Activated CD8-positive, alpha-beta T cell treated with anti-CD3 and anti-CD28 coated beads for 36 hours (primary cell): ENCODE measurements at regions not wholly inside any gene's neighbourhood (a gene's known extent, or its start where the extent isn't known, plus 50 kb on each side); places are given as distances from the start of the nearest gene placed in this dataset.

ENCODE experiments used
- ATAC-seq: fragments of 200-7000 bp; cut with Tn5 transposase; one replicate; pipeline ENCODE4 v1.10.0; 2021; ENCODE audit warnings: mild to moderate bottlenecking, moderate library complexity
- CTCF ChIA-PET: fragments of 350-600 bp; sonication (Branson Sonifier 250); formaldehyde crosslinking; loops from one replicate; lab custom pipeline; 2021; ENCODE audit warnings: antibody characterized with exemption; lab: Charles Lee
- POLR2A ChIA-PET: fragments of 350-600 bp; sonication (Branson Sonifier 250); formaldehyde crosslinking; loops from one replicate; lab custom pipeline; 2021; ENCODE audit warnings: antibody characterized with exemption; lab: Charles Lee
- DNase-seq: peaks from one replicate; pipeline ENCODE4 v3.0.0-alpha.2; 2020
- H3K27ac Mint-ChIP-seq: one replicate; pipeline ENCODE4 v1.8.0; 2021; ENCODE audit warnings: mild to moderate bottlenecking, mixed read lengths
- H3K27me3 Mint-ChIP-seq: one replicate; pipeline ENCODE4 v1.8.0; 2021; ENCODE audit warnings: mixed read lengths
- H3K36me3 Mint-ChIP-seq: one replicate; pipeline ENCODE4 v1.8.0; 2021; ENCODE audit warnings: low read depth, mixed read lengths
- H3K4me1 Mint-ChIP-seq: one replicate; pipeline ENCODE4 v1.8.0; 2021; ENCODE audit warnings: low read depth, mixed read lengths
- H3K4me3 Mint-ChIP-seq: one replicate; pipeline ENCODE4 v1.8.0; 2021; ENCODE audit warnings: mild to moderate bottlenecking, moderate library complexity, mixed read lengths
- H3K9me3 Mint-ChIP-seq: one replicate; pipeline ENCODE4 v1.8.0; 2021; ENCODE audit warnings: mixed read lengths
- intact Hi-C: fragments of 100-400 bp; cut with micrococcal nuclease; formaldehyde crosslinking; loops from one replicate; pipeline ENCODE4 v1.10.0; 2022
- TF ChIP-seq, protein P1 (sequence below): fragments of 200-600 bp; IDR thresholded peaks from one replicate; pipeline ENCODE4 v1.8.0; 2022; ENCODE audit warnings: antibody characterized with exemption, mild to moderate bottlenecking

GRCh38 chr16:86669937-86670749 lies 91.8 kb downstream of the FOXL1 start:
- no peak overlapping the region for H3K27ac Mint-ChIP-seq
- ATAC-seq (no peak), DNase-seq (no peak)
- H3K4me3 Mint-ChIP-seq: no peak overlapping the region
- TF ChIP-seq, protein P1, sequence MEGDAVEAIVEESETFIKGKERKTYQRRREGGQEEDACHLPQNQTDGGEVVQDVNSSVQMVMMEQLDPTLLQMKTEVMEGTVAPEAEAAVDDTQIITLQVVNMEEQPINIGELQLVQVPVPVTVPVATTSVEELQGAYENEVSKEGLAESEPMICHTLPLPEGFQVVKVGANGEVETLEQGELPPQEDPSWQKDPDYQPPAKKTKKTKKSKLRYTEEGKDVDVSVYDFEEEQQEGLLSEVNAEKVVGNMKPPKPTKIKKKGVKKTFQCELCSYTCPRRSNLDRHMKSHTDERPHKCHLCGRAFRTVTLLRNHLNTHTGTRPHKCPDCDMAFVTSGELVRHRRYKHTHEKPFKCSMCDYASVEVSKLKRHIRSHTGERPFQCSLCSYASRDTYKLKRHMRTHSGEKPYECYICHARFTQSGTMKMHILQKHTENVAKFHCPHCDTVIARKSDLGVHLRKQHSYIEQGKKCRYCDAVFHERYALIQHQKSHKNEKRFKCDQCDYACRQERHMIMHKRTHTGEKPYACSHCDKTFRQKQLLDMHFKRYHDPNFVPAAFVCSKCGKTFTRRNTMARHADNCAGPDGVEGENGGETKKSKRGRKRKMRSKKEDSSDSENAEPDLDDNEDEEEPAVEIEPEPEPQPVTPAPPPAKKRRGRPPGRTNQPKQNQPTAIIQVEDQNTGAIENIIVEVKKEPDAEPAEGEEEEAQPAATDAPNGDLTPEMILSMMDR: no peak
- intact Hi-C loops: no loop called here
- ChIA-PET CTCF (no interaction called here), POLR2A (no interaction called here)
- H3K4me1 Mint-ChIP-seq: peaks cover 5% of the 10 kb centered on the region
- peaks cover 3% of the 10 kb centered on the region for H3K9me3 Mint-ChIP-seq
- H3K27me3 Mint-ChIP-seq: peaks cover 22% of the 10 kb centered on the region
- no peaks in the 10 kb centered on the region for H3K36me3 Mint-ChIP-seq

GRCh38 chr16:86670750-86671234 lies 92.4 kb downstream of the FOXL1 start:
- Mint-ChIP-seq H3K4me1 (peaks cover 2% of the 10 kb centered on the region), H3K27ac (no peak overlapping the region), H3K36me3 (no peaks in the 10 kb centered on the region), H3K4me3 (no peak overlapping the region), H3K9me3 (peaks cover 3% of the 10 kb centered on the region), H3K27me3 (peaks cover 19% of the 10 kb centered on the region)
- DNase-seq (no peak), ATAC-seq (no peak)
- TF ChIP-seq, protein P1: no peak
- intact Hi-C loops: no loop called here
- ChIA-PET CTCF (no interaction called here), POLR2A (no interaction called here)

GRCh38 chr16:86671486-86672178 lies 93.3 kb downstream of the FOXL1 start:
- TF ChIP-seq, protein P1: no peak
- intact Hi-C loops: no loop called here
- no peaks in the 10 kb centered on the region for H3K9me3 Mint-ChIP-seq
- ATAC-seq (no peak), DNase-seq (no peak)
- peaks cover 2% of the 10 kb centered on the region for H3K4me1 Mint-ChIP-seq
- peaks cover 12% of the 10 kb centered on the region for H3K27me3 Mint-ChIP-seq
- H3K36me3 Mint-ChIP-seq: no peaks in the 10 kb centered on the region
- H3K27ac Mint-ChIP-seq: no peak overlapping the region
- no peak overlapping the region for H3K4me3 Mint-ChIP-seq
- POLR2A ChIA-PET: no interaction called here
- CTCF ChIA-PET: no interaction called here

DNA sequence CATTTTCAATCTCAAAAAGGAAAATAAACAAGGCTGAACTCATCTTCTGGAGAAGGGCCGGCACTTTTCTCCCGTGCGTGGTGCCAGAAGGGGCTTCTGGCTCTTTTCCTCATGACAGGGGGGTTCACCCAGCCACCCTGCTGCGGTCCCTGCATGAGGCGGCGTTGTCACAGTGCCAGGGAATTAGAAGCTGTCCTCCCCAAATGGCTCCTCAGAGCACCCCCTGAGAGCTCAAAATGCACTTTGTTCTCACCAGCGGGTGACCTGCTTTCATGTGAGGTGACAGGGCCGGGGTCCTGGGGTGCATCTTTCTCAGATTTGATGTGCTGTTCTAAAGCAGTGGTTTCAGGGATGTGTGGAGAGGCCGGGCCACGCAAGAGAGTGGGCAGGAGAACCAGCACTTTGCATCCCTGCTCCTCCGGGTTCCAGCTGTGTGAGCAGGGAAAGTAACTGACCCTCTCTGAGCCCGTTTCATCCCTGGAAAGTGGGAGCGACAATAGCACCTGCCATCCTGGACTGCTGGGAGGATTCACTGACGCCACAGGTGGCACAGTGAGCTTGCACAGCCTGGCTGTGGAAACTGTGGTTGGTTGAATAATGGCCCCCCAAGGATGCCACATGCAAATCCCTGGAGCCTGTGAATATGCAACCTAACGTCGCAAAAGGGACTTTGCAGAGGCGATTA lies 94.0 kb downstream of the FOXL1 start:
- CTCF ChIA-PET: no interaction called here
- Mint-ChIP-seq H3K9me3 (no peaks in the 10 kb centered on the region), H3K36me3 (no peaks in the 10 kb centered on the region), H3K4me1 (peaks cover 2% of the 10 kb centered on the region), H3K27me3 (peaks cover 8% of the 10 kb centered on the region), H3K4me3 (no peak overlapping the region), H3K27ac (no peak overlapping the region)
- TF ChIP-seq, protein P1: no peak
- ATAC-seq (no peak), DNase-seq (no peak)
- POLR2A ChIA-PET: no interaction called here
- intact Hi-C loops: no loop called here
